GM19468 (cell line): ENCODE measurements at regions not wholly inside any gene's neighbourhood (a gene's known extent, or its start where the extent isn't known, plus 50 kb on each side); places are given as distances from the start of the nearest gene placed in this dataset.
"Not testable (repeated sequence)": the region's sequence is repeated elsewhere in the genome, so short reads cannot be mapped to it uniquely, and the experiment has no call there.

Source experiments
- ATAC-seq: cut with Tn5 transposase; IDR thresholded peaks from one replicate; pipeline ENCODE4 v1.9.1; 2021; ENCODE audit warnings: mild to moderate bottlenecking, moderate library complexity, moderate number of reproducible peaks; ENCODE audit not compliant: unreplicated experiment; ENCODE audit errors: extremely low read depth

DNA sequence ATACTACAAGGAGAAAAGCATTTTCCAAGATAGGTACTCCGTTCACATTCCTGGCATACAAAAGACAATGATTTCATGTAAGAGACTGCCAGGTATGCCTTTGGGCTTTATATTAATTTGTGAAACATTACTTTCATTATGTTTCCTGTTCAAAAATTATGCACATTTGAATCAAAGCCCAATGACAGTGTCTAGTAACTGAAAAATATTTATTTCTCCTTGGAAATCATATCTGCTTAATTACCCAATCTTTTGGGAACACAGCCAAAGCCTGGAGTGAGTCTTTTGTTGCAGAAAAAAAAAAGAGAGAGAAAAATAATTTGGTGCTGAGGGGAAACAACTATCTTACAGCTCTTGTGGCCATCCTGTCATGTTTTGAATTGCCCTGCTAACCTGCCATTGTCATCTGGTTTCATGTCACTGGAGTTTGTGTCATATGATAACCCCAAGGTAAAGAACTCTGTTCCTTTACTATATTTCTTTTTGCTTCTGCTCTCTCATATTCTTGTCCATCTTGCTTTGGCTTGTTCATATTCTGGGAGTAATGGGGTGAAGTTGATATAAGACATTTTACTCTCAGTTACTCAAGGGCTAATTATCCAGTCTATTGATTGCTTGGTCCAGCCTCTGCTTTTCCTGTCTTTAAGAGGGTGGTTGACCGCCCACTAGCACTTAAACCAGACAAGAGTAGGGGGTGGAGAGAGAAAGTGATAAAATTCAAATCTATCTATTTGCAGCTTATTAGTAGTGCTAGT is 238.3 kb upstream of the NUDT12 start:
- no peak for ATAC-seq

- no peak for ATAC-seq
These were observed 231.1 kb upstream of the NUDT12 start for GRCh38 chr5:103793595-103794182.

GRCh38 chr5:103785569-103785968 is 223.0 kb upstream of the NUDT12 start:
- ATAC-seq, result no peak

DNA sequence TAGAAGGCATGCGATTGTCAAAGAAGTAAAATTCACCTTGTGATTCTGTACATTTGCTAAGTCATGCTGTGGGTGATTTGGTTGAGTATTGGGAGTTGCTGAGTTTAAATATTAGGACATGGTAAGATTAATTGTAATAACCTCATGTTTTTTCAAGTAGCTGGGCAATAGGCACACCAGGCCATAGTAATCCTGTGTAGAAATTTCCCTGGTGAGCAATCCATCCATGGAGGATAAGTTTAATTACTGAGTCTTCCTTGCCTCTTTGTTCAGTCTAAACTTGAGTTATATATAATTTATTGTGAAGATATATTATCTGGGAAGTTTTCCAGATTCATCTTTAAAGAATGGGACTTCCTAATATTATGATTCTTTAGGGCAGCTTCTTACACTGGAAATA is 221.1 kb upstream of the NUDT12 start:
- no peak for ATAC-seq

DNA sequence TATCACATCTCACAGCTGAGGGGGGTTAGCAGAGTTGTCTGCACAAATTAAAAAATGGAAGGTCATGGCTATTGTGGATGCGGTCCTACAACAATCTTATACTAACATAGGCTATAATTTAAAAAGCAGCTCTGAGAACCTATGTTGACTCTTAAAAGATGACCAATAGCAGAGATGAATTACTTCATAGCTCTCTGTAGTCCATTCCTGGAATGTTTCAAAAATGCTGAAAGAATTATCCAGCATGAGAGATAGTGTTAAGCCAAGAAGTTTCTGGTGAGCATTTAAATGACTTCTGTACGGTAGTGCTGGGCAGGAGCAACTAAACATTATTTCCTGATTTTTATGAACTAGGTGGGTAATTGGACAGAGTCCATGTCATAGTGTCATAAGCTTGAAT is 218.2 kb upstream of the NUDT12 start:
- ATAC-seq, result no peak

DNA sequence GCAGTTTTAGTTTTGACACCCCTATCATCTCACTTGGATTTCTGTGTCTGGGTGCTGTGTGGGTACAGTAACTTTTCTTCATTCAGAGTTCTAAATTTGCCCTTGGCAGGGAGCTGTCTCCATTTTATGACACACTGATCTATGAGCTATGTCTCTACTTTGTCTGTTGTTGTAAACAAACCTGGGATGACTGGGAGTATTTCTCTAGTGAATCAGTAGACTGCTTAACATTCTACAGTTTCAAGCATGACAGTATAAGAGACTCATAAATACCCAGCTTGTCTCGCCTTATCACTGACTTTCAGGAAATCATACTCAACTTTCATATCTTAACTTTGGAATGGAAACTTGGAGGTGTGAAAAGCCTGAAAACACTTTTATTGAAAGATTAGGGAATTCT is 212.1 kb upstream of the NUDT12 start:
- ATAC-seq, result no peak

- no peak for ATAC-seq
These were observed 209.7 kb upstream of the NUDT12 start for GRCh38 chr5:103772248-103772647.

GRCh38 chr5:103764403-103764802 is 201.8 kb upstream of the NUDT12 start:
- no peak for ATAC-seq

GRCh38 chr5:103758996-103759395 is 196.4 kb upstream of the NUDT12 start:
- ATAC-seq, result no peak

- no peak for ATAC-seq
These were observed 193.4 kb upstream of the NUDT12 start for GRCh38 chr5:103755974-103756373.

DNA sequence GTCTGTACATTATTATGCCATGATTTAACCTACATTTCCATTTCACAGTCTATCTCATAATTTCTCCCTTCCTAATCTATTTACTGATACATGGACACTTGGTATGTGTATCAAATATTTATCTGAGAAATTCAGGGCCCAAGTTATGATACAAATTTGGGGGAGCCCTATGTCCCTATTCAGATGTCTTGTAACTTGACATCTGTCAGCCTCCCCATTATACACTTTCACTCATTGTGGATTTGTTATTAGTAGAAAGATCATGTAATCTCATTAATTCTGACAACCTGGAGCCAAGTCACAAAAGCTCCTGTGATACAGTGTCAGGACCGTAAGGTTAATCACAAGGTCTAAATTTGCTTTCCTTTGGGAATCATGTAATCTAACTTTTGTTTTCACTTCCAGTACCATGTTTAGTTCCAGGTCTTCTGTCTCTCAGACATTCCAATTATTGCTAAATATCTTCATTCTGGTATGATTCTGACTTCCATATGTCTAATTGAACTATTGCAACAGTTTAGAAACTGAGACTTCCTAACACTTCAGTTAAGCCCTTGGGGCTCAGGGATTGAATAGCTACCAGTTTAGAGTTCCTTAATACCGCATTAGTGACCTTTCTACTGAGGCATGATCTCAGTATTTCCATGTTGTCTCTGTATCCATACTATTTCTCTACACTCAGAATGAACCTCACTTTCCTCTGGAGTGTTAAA is 182.9 kb upstream of the NUDT12 start:
- ATAC-seq, result no peak

GRCh38 chr5:103744159-103744558 is 181.6 kb upstream of the NUDT12 start:
- no peak for ATAC-seq

GRCh38 chr5:103743421-103743820 is 180.8 kb upstream of the NUDT12 start:
- no peak for ATAC-seq

DNA sequence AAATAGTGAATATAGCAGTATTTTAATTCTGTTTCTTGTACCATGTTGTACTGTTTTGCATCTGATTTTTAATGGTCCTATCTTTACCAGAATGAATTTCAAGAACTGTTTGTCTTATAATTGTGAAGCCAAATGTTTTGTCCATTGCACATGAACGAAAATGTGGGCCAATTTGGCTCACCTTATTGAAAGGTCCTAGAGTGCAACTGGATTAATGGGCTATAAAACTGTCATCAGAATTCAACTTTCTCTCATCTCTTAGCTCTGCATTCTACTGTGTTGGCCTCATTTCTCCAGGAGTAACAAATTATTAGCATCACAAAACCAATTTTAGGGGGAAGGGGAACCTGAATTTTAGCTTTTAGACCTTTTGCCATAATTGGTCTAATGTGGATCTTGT is 179.4 kb upstream of the NUDT12 start:
- ATAC-seq, result no peak

DNA sequence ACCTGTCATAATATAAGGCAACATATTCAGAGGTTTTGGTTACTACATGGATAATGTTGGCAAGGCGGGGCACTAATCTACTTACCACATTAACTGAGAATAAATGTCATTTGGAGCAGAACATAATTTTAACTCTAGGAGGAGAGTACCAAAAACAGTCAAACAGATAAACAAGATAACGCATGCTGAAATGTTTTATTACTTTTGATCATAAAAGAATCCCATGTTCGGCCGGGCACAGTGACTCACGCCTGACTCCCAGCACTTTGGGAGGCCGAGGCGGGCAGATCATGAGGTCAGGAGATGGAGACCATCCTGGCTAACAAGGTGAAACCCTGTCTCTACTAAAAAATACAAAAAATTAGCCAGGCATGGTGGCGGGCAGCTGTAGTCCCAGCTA is 173.8 kb upstream of the NUDT12 start:
- not testable (repeated sequence) for ATAC-seq

DNA sequence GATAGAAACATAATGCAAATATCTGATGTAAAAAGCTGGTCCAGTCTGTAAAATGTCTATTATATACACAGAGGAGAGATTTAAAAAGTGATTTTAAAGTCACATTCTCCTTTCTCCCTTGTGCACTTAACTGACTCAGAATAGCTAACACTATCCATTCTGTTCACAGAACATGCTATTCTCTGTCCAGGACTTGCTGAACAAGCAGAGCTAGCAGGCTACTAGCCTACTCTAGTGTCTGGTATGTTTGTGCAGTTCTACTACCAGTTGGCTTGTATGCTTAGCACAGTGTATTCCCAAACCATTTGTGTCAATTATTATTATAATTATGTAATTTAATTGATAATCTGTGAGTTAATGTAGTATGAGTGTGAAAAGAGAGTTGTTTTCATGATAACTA is 161.7 kb upstream of the NUDT12 start:
- no peak for ATAC-seq

GRCh38 chr5:103721183-103721582 is 158.6 kb upstream of the NUDT12 start:
- ATAC-seq, result no peak

DNA sequence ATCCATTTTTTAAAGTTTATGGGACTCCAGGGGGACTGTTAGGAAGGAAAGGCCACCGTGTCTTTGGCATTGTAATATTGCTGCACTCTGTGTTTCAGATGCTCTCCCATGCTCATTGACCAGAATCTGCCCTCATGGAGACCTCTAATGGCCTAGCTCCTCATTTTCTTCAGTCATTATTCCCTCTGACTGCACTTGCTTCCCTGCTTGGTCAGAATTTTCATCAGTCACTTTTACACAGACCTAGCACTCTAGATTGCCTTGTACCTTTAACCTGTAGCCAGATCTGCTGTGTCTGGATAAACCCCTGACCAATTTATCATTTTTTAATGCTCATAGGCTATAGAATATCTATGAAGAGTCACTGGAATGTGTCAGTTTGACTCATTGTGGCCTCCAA is 155.5 kb upstream of the NUDT12 start:
- ATAC-seq, result no peak

DNA sequence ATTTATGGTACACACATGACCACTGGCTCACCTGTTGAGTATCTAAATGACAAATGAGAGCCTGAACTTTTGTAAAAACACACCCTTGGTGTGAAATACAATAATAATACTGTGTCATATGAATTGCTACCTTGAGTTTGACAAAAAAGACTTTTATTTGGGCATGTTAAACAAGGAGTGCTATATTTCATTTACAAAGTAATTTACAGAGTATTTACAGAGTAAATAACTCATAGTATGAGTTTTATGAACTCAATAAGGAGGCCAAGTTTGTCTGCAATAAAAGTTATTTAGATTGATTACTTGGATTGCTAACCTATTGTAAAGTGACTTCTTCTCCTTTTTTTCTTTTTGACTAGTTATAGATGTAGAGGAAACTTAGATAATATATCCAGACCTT is 146.0 kb upstream of the NUDT12 start:
- ATAC-seq, result no peak

DNA sequence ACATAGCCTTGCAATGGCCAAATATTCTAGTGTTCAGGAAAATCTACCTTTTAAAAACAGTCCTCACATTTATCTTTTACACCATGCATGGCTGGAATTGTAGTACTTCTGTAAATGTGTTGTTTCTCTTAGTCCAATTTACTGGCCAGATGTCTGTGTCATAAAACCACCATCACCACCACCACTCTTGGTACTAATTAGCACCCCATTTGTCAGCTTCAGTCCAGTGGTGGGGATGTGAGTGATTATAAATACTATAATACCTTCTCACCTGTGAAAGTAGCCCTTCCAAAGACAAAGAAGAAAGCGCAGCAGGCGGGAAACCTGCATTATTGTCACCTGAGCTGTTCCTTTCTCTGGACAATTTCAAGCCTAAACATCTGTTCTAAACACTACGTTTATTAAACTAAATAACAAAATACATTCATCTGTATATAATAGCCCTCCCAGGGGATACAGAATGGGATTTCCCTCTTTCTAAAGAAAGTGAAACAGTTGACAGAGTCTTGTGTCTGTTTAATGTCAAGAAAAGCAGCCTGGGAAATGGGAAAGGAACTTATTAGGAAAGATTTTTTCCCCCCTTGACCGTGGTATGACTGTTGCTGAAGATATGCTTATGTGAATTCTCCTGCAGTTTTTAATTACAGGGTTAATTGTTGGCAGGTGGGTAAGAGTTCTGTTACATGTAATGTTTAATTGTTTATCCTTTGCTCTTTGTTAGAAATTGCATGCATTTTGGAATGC is 144.5 kb upstream of the NUDT12 start:
- ATAC-seq, result no peak

DNA sequence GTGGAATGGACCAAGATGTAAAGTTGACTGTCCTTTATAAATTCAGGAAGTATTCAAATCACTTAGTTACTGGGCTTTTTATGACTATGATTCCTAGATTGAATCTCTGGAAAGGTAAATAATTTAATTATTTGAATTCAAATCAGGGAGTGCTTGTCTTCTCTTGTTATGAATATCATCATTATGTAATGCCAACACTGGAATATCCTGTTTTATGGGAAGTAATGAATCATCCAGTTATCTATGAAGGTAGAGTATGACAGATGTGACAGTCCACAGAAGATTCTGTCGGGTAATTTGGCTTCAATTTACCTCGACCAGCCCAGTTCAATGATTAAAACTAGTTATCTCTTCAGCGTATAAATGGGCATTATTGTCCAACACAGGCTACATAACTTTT is 141.0 kb upstream of the NUDT12 start:
- ATAC-seq, result no peak
